Activated T-helper 17 cell treated with anti-CD3 and anti-CD28 coated beads, Interleukin-2, amount 50 U/mL, for 72 hours (primary cell): ENCODE measurements at regions not wholly inside any gene's neighbourhood (a gene's known extent, or its start where the extent isn't known, plus 50 kb on each side); places are given as distances from the start of the nearest gene placed in this dataset.
"Not testable (repeated sequence)": the region's sequence is repeated elsewhere in the genome, so short reads cannot be mapped to it uniquely, and the experiment has no call there.

Experiments used
- ATAC-seq: fragments of 150-1000 bp; cut with Tn5 transposase; replicated peaks from 2 replicates; pipeline ENCODE4 v1.10.0; 2021; ENCODE audit warnings: mild to moderate bottlenecking, moderate library complexity
- H3K27ac Mint-ChIP-seq: one replicate; pipeline ENCODE4 v1.8.0; 2022; ENCODE audit warnings: mixed read lengths
- H3K27me3 Mint-ChIP-seq: one replicate; pipeline ENCODE4 v1.8.0; 2022; ENCODE audit warnings: mixed read lengths
- H3K36me3 Mint-ChIP-seq: one replicate; pipeline ENCODE4 v1.8.0; 2022; ENCODE audit warnings: low read depth, mild to moderate bottlenecking, mixed read lengths
- H3K4me1 Mint-ChIP-seq: one replicate; pipeline ENCODE4 v1.8.0; 2022; ENCODE audit warnings: mixed read lengths
- H3K4me3 Mint-ChIP-seq: one replicate; pipeline ENCODE4 v1.8.0; 2022; ENCODE audit warnings: mild to moderate bottlenecking, mixed read lengths
- H3K9me3 Mint-ChIP-seq: one replicate; pipeline ENCODE4 v1.8.0; 2022; ENCODE audit warnings: mixed read lengths

DNA sequence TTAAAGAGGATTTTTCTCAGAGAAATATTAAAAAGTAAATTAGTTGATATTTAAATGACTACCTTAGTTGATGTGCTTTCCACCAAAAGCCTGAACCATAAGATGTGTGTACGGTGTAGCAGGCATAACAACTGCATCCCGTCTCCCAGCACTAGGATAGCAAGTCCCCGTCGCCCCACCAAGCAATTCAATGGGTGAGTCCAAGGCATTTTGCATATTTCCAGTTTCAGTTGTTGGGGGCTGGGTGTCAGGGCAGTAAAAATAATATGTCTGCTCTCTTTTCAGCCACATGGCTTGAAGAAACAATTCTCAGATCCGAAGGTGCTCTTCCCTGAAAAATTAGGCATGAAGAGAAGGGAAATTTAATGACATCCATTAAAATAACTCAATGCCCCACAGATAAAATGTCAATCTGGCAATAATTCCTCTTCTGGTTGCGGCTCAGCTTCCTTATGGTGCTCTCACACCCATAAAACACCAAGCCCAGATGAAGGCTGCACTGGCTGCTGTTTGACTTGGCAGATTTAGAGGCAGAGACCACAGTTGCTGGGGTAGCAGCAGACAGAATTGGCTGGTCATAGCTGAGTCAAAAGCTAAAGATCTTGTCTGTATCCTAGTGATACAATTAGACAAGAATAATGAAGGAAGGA, 124.4 kb upstream of the ADCY2 start:
- peaks cover 3% of the 10 kb centered on the region for H3K9me3 Mint-ChIP-seq
- ATAC-seq = no peak
- H3K4me1 Mint-ChIP-seq = no peaks in the 10 kb centered on the region
- H3K36me3 Mint-ChIP-seq = no peaks in the 10 kb centered on the region
- peaks cover 15% of the 10 kb centered on the region for H3K27me3 Mint-ChIP-seq
- no peak overlapping the region for H3K27ac Mint-ChIP-seq
- no peak overlapping the region for H3K4me3 Mint-ChIP-seq

DNA sequence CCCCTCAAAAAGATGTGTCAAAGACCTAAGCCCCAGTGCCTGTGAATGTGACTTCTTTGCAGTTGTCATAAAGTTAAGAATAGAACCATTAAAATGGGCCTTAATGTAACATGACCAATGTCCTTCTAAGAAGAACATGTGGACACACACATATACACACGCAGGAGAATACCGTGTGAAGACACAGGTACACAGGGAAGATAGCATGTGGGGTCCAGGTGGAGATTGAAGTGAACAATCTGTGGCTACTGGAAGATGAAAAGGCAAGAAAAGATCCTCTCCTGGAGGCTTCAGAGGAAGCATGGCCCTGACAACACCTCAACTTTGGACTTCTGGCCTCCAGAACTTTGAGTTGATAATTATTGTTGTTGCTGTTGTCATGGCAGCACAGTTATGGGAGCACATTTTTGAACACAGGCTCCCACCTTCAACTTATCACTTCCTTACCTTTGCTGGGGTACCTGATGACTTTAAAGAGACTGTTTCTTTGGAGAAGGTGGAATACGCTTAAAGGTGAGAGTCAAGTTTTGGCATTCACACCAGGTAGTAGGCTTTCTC, 123.5 kb upstream of the ADCY2 start:
- ATAC-seq = no peak
- Mint-ChIP-seq H3K4me1 (no peaks in the 10 kb centered on the region), H3K9me3 (peaks cover 3% of the 10 kb centered on the region), H3K27ac (no peak overlapping the region), H3K4me3 (no peak overlapping the region), H3K27me3 (peaks cover 14% of the 10 kb centered on the region), H3K36me3 (no peaks in the 10 kb centered on the region)

- peaks cover 8% of the 10 kb centered on the region for H3K27me3 Mint-ChIP-seq
- ATAC-seq = no peak
- H3K9me3 Mint-ChIP-seq = peaks cover 3% of the 10 kb centered on the region
- no peak overlapping the region for H3K4me3 Mint-ChIP-seq
- H3K4me1 Mint-ChIP-seq = no peaks in the 10 kb centered on the region
- no peak overlapping the region for H3K27ac Mint-ChIP-seq
- H3K36me3 Mint-ChIP-seq = no peaks in the 10 kb centered on the region
These were observed 121.7 kb upstream of the ADCY2 start for GRCh38 chr5:7274203-7274602.

GRCh38 chr5:7289634-7290033, 106.3 kb upstream of the ADCY2 start:
- not testable (repeated sequence) for H3K36me3 Mint-ChIP-seq, H3K4me3 Mint-ChIP-seq, H3K4me1 Mint-ChIP-seq, H3K27me3 Mint-ChIP-seq, ATAC-seq, H3K9me3 Mint-ChIP-seq, H3K27ac Mint-ChIP-seq

- not testable (repeated sequence) for H3K4me3 Mint-ChIP-seq, H3K27ac Mint-ChIP-seq, ATAC-seq, H3K4me1 Mint-ChIP-seq, H3K27me3 Mint-ChIP-seq, H3K9me3 Mint-ChIP-seq, H3K36me3 Mint-ChIP-seq
These were observed 98.1 kb upstream of the ADCY2 start for GRCh38 chr5:7297821-7298220.

GRCh38 chr5:7299731-7300130, 96.2 kb upstream of the ADCY2 start:
- not testable (repeated sequence) for H3K9me3 Mint-ChIP-seq, H3K4me3 Mint-ChIP-seq, H3K4me1 Mint-ChIP-seq, ATAC-seq, H3K27ac Mint-ChIP-seq, H3K27me3 Mint-ChIP-seq, H3K36me3 Mint-ChIP-seq

- not testable (repeated sequence) for H3K9me3 Mint-ChIP-seq, H3K27ac Mint-ChIP-seq, H3K27me3 Mint-ChIP-seq, H3K4me1 Mint-ChIP-seq, H3K4me3 Mint-ChIP-seq, H3K36me3 Mint-ChIP-seq
- ATAC-seq = peak; percentile 66
These were observed 90.8 kb upstream of the ADCY2 start for GRCh38 chr5:7305000-7305674.

DNA sequence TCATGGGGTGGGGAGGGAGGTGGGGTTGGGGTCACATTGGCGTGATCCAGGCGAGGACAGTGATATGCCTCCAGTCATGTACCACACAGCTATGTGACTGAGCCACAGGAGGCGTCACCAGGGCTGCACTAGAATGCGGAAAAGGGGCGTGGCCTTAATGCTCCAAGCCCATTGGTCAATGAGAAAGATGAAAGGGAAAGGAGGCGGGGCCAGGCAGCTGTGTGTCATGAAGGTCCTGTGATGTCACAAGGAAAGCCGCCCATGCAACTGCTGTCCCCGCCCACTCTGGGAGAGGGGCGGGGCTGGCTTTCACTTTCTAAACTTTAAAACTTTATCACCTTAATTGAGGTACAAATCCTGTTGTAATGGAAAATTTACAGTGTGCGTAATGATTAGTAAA, 89.4 kb upstream of the ADCY2 start:
- not testable (repeated sequence) for H3K4me1 Mint-ChIP-seq, ATAC-seq, H3K36me3 Mint-ChIP-seq, H3K9me3 Mint-ChIP-seq, H3K4me3 Mint-ChIP-seq, H3K27me3 Mint-ChIP-seq, H3K27ac Mint-ChIP-seq

DNA sequence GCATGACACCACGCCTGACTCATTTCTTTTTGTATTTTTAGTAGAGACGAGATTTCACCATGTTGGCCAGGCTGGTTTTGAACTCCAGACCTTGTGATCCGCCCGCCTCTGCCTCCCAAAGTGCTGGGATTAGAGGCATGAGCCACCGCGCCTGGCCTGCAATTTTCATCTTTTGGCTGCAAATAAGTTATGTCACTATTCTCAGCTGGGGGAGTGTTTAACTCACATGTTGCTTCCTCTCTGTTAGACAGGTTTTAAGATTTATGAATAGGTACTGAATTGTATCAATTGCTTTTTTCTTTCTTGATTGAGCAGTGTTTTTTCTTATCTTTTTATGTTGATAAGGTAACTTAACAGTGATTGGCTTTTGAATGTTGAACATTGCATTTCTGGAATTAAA, 88.2 kb upstream of the ADCY2 start:
- ATAC-seq, H3K9me3 Mint-ChIP-seq, H3K36me3 Mint-ChIP-seq, H3K27ac Mint-ChIP-seq, H3K27me3 Mint-ChIP-seq, H3K4me1 Mint-ChIP-seq, H3K4me3 Mint-ChIP-seq: not testable (repeated sequence)

- H3K36me3 Mint-ChIP-seq, H3K4me1 Mint-ChIP-seq, H3K27ac Mint-ChIP-seq, H3K4me3 Mint-ChIP-seq, H3K27me3 Mint-ChIP-seq, ATAC-seq, H3K9me3 Mint-ChIP-seq: not testable (repeated sequence)
These were observed 86.2 kb upstream of the ADCY2 start for GRCh38 chr5:7309715-7310114.

- H3K4me3 Mint-ChIP-seq, H3K27ac Mint-ChIP-seq: not testable (repeated sequence)
These were observed 85.3 kb upstream of the ADCY2 start for GRCh38 chr5:7310656-7311055.

GRCh38 chr5:7315118-7315517, 80.8 kb upstream of the ADCY2 start:
- Mint-ChIP-seq H3K27me3 (peaks cover 6% of the 10 kb centered on the region), H3K4me3 (no peak overlapping the region), H3K9me3 (no peaks in the 10 kb centered on the region), H3K27ac (no peak overlapping the region), H3K4me1 (no peaks in the 10 kb centered on the region), H3K36me3 (no peaks in the 10 kb centered on the region)
- no peak for ATAC-seq

More at GRCh38 chr5:7310656-7311055, 85.3 kb upstream of the ADCY2 start:
- not testable (repeated sequence) for H3K9me3 Mint-ChIP-seq, H3K4me1 Mint-ChIP-seq, H3K27me3 Mint-ChIP-seq, H3K36me3 Mint-ChIP-seq, ATAC-seq

GRCh38 chr5:7317751-7318150, 78.2 kb upstream of the ADCY2 start:
- Mint-ChIP-seq H3K27ac (no peak overlapping the region), H3K9me3 (no peaks in the 10 kb centered on the region), H3K4me3 (no peak overlapping the region), H3K4me1 (no peaks in the 10 kb centered on the region), H3K27me3 (peaks cover 6% of the 10 kb centered on the region), H3K36me3 (no peaks in the 10 kb centered on the region)
- ATAC-seq = no peak

- Mint-ChIP-seq H3K4me3 (no peak overlapping the region), H3K4me1 (no peaks in the 10 kb centered on the region)
- ATAC-seq = no peak
These were observed 75.1 kb upstream of the ADCY2 start for GRCh38 chr5:7320701-7321301.

GRCh38 chr5:7321724-7322123, 74.2 kb upstream of the ADCY2 start:
- Mint-ChIP-seq H3K36me3 (no peaks in the 10 kb centered on the region), H3K27ac (no peak overlapping the region), H3K9me3 (no peaks in the 10 kb centered on the region), H3K4me1 (no peaks in the 10 kb centered on the region), H3K27me3 (no peaks in the 10 kb centered on the region), H3K4me3 (no peak overlapping the region)
- ATAC-seq = no peak

More at GRCh38 chr5:7320701-7321301, 75.1 kb upstream of the ADCY2 start:
- H3K9me3 Mint-ChIP-seq = no peaks in the 10 kb centered on the region
- no peaks in the 10 kb centered on the region for H3K36me3 Mint-ChIP-seq
- H3K27me3 Mint-ChIP-seq = peaks cover under 1% of the 10 kb centered on the region
- H3K27ac Mint-ChIP-seq = no peak overlapping the region
